SU-DHL-6 (cell line): ENCODE measurements at regions not wholly inside any gene's neighbourhood (a gene's known extent, or its start where the extent isn't known, plus 50 kb on each side); places are given as distances from the start of the nearest gene placed in this dataset.
A peak's percentile ranks its signal among the peaks of the same experiment; 100 is the strongest.

ENCODE experiments used
- H2AFZ ChIP-seq: fragments of 200-600 bp; sonication (generic); 2 replicates; pipeline ENCODE4 v1.6.1; 2014; ENCODE audit warnings: low read depth, mild to moderate bottlenecking, moderate library complexity, mixed read lengths, antibody characterized with exemption, low read length; ENCODE audit not compliant: severe bottlenecking
- H3F3A ChIP-seq: fragments of 200-600 bp; shearing (Covaris generic); 2 replicates; pipeline ENCODE4 v1.6.0; 2016; ENCODE audit warnings: antibody characterized with exemption, mild to moderate bottlenecking; ENCODE audit not compliant: insufficient read depth
- H3K27ac ChIP-seq: fragments of 200-600 bp; sonication (generic); 2 replicates; pipeline ENCODE4 v1.5.1; 2016; ENCODE audit warnings: low read depth, mild to moderate bottlenecking, low read length, moderate library complexity, mixed read lengths
- H3K27me3 ChIP-seq: fragments of 200-600 bp; sonication (generic), shearing (Covaris generic); 2 replicates; pipeline ENCODE4 v1.6.0; 2014; ENCODE audit warnings: mild to moderate bottlenecking, low read length
- H3K36me3 ChIP-seq: fragments of 200-600 bp; sonication (generic); 2 replicates; pipeline ENCODE4 v1.6.1; 2014; ENCODE audit warnings: mild to moderate bottlenecking, low read length, mixed read lengths
- H3K4me2 ChIP-seq: fragments of 300-600, 200-600 bp; shearing (Covaris generic), sonication (generic); 2 replicates; pipeline ENCODE4 v1.6.0; 2014; ENCODE audit warnings: low read length, low read depth, mild to moderate bottlenecking; ENCODE audit not compliant: poor library complexity, severe bottlenecking
- H3K4me3 ChIP-seq: fragments of 200-600 bp; sonication (generic); 2 replicates; pipeline ENCODE4 v1.5.1; 2014; ENCODE audit warnings: antibody characterized with exemption, low read length, mild to moderate bottlenecking, mixed read lengths; ENCODE audit not compliant: insufficient read depth, poor library complexity, severe bottlenecking
- H3K79me2 ChIP-seq: fragments of 200-600 bp; sonication (generic); 2 replicates; pipeline ENCODE4 v1.6.1; 2014; ENCODE audit warnings: mild to moderate bottlenecking, low read length, moderate library complexity; ENCODE audit not compliant: insufficient read depth
- H3K9ac ChIP-seq: fragments of 200-600 bp; sonication (generic); 2 replicates; pipeline ENCODE4 v1.7.0; 2014; ENCODE audit warnings: mild to moderate bottlenecking, low read length
- H3K9me2 ChIP-seq: fragments of 200-600 bp; sonication (generic); replicated peaks from 2 replicates; pipeline ENCODE4 v1.6.1; 2014; ENCODE audit warnings: low read length; ENCODE audit not compliant: insufficient read depth
- H3K9me3 ChIP-seq: fragments of 200-600 bp; sonication (generic); 2 replicates; pipeline ENCODE4 v1.6.1; 2014; ENCODE audit warnings: low read length, mixed read lengths; ENCODE audit not compliant: insufficient read depth
- H4K20me1 ChIP-seq: fragments of 200-600 bp; sonication (generic); 2 replicates; pipeline ENCODE4 v1.6.1; 2014; ENCODE audit warnings: low read depth, mild to moderate bottlenecking, antibody characterized with exemption, low read length, moderate library complexity, mixed read lengths
- EZH2phosphoT487 ChIP-seq: fragments of 200-600 bp; sonication (generic), shearing (Covaris generic); conservative IDR thresholded peaks from 2 replicates; pipeline ENCODE4 v1.6.1; 2018; ENCODE audit warnings: mild to moderate bottlenecking, antibody characterized with exemption, low read length, moderate library complexity, mixed read lengths
- TF ChIP-seq, protein P1 (sequence below): fragments of 200-600 bp; sonication (generic); IDR thresholded peaks from one replicate; pipeline ENCODE4 v1.5.1; 2017; ENCODE audit warnings: antibody characterized with exemption, mild to moderate bottlenecking, low read length, moderate library complexity; ENCODE audit not compliant: insufficient read depth, poor library complexity, severe bottlenecking

- TF ChIP-seq, protein P1, sequence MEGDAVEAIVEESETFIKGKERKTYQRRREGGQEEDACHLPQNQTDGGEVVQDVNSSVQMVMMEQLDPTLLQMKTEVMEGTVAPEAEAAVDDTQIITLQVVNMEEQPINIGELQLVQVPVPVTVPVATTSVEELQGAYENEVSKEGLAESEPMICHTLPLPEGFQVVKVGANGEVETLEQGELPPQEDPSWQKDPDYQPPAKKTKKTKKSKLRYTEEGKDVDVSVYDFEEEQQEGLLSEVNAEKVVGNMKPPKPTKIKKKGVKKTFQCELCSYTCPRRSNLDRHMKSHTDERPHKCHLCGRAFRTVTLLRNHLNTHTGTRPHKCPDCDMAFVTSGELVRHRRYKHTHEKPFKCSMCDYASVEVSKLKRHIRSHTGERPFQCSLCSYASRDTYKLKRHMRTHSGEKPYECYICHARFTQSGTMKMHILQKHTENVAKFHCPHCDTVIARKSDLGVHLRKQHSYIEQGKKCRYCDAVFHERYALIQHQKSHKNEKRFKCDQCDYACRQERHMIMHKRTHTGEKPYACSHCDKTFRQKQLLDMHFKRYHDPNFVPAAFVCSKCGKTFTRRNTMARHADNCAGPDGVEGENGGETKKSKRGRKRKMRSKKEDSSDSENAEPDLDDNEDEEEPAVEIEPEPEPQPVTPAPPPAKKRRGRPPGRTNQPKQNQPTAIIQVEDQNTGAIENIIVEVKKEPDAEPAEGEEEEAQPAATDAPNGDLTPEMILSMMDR = no peak
- no peak for TF ChIP-seq EZH2phosphoT487
- Histone ChIP-seq H3K36me3 (no peaks in the 10 kb centered on the region), H3K9ac (no peak overlapping the region), H2AFZ (no peak overlapping the region), H4K20me1 (no peaks in the 10 kb centered on the region), H3K27me3 (no peaks in the 10 kb centered on the region), H3K27ac (no peak overlapping the region), H3F3A (no peaks in the 10 kb centered on the region), H3K4me2 (no peak overlapping the region), H3K9me2 (no peaks in the 10 kb centered on the region), H3K4me3 (no peak overlapping the region), H3K79me2 (no peaks in the 10 kb centered on the region), H3K9me3 (no peaks in the 10 kb centered on the region)
Observed at GRCh38 chr5:105032917-105033316, 1470.3 kb upstream of the NUDT12 start.

DNA sequence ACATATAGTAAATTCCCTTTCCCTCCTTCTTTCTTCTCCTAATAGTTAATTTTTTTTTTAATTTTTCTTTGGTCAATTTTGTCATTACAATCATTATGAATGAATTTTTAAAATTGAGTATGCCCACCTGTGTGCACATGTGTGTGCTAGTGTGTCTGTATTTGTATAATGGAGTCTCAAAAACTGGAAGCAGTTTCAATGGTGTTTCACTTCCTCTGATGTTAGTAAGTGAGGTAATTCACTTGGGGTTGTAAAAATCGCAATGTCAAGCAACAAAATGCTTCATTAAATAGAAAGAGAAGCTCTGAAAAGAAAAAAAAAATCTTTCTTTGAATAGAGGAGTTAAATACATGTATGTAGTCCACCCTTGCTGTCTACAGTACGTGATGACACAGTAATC is 1467.6 kb upstream of the NUDT12 start:
- no peaks in the 10 kb centered on the region for H3K9me2 ChIP-seq
- no peak for TF ChIP-seq EZH2phosphoT487
- TF ChIP-seq, protein P1 = no peak
- H3K4me3 ChIP-seq = no peak overlapping the region
- H3K9me3 ChIP-seq = no peaks in the 10 kb centered on the region
- H3K9ac ChIP-seq = no peak overlapping the region
- H4K20me1 ChIP-seq = no peaks in the 10 kb centered on the region
- H3K27me3 ChIP-seq = no peaks in the 10 kb centered on the region
- H3F3A ChIP-seq = no peaks in the 10 kb centered on the region
- H3K36me3 ChIP-seq = no peaks in the 10 kb centered on the region
- H3K79me2 ChIP-seq = no peaks in the 10 kb centered on the region
- H3K27ac ChIP-seq = no peak overlapping the region
- H3K4me2 ChIP-seq = no peak overlapping the region
- peak overlapping the region; percentile 30 for H2AFZ ChIP-seq

DNA sequence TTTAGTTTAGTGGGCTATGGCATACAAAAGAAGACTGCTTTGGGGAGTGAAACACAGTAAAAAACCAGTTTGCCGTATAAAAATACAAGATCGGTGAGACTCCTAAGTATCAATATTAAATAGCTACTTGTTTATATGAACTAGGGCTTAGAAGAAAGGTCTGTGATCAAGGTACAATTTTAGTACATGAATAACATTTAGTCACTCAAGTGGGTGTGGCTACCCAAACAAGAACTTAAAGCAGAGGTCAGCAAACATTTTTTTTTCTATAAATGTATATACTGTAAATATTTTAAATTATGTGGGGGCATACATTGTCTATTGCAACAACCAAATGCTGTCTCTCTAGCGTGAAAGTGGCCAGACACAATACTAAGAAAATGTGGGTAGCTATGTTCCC is 1452.5 kb upstream of the NUDT12 start:
- Histone ChIP-seq H3K27me3 (no peaks in the 10 kb centered on the region), H3K79me2 (no peaks in the 10 kb centered on the region), H3K9me2 (no peaks in the 10 kb centered on the region), H4K20me1 (no peaks in the 10 kb centered on the region), H3K36me3 (no peaks in the 10 kb centered on the region), H2AFZ (no peak overlapping the region), H3K4me2 (no peak overlapping the region), H3K9ac (no peak overlapping the region), H3K4me3 (no peak overlapping the region), H3K9me3 (0 out of 2 replicates have a peak, but pooled peaks cover 3% of the 10 kb centered on the region), H3K27ac (no peak overlapping the region), H3F3A (no peaks in the 10 kb centered on the region)
- TF ChIP-seq, protein P1 = no peak
- no peak for TF ChIP-seq EZH2phosphoT487
